CD8-positive, alpha-beta memory T cell (primary cell): ENCODE measurements at regions not wholly inside any gene's neighbourhood (a gene's known extent, or its start where the extent isn't known, plus 50 kb on each side); places are given as distances from the start of the nearest gene placed in this dataset.

Experiments used
- CTCF ChIA-PET: fragments of 350-600 bp; sonication (Branson Sonifier 250); formaldehyde crosslinking; loops from one replicate; lab custom pipeline; 2021; ENCODE audit warnings: antibody characterized with exemption; lab: Charles Lee
- POLR2A ChIA-PET: fragments of 350-600 bp; sonication (Branson Sonifier 250); formaldehyde crosslinking; loops from one replicate; lab custom pipeline; 2021; ENCODE audit warnings: antibody characterized with exemption; lab: Charles Lee
- DNase-seq, 5 donors: peaks; one replicate each; pipeline versions ENCODE4 v3.0.0 to v3.0.0-alpha.2; 2020 to 2022; ENCODE audit warnings: mixed read lengths in 1 of 5
- H3K27ac ChIP-seq: one replicate; pipeline ENCODE4 v1.7.0; 2013; ENCODE audit warnings: low read depth, mild to moderate bottlenecking, low read length, moderate library complexity
- H3K27me3 ChIP-seq: 2 replicates; pipeline ENCODE4 v1.7.0; 2013; ENCODE audit warnings: low read length, mild to moderate bottlenecking; ENCODE audit not compliant: insufficient read depth, poor library complexity, severe bottlenecking
- H3K36me3 ChIP-seq: 2 replicates; pipeline ENCODE4 v1.7.0; 2013; ENCODE audit warnings: mild to moderate bottlenecking, low read length, moderate library complexity; ENCODE audit not compliant: insufficient read depth
- H3K4me1 ChIP-seq: 2 replicates; pipeline ENCODE4 v1.7.0; 2013; ENCODE audit warnings: mild to moderate bottlenecking, low read length, moderate library complexity; ENCODE audit not compliant: insufficient read depth
- H3K4me3 ChIP-seq: 2 replicates; pipeline ENCODE4 v1.7.0; 2013; ENCODE audit warnings: mild to moderate bottlenecking, low read length
- H3K9me3 ChIP-seq: 2 replicates; pipeline ENCODE4 v1.7.0; 2013; ENCODE audit warnings: mild to moderate bottlenecking, low read length
- H3K27ac Mint-ChIP-seq, 8 donors: one replicate each; pipeline ENCODE4 v1.8.0; 2020 to 2021; ENCODE audit warnings: mixed read lengths in 8 of 8, mild to moderate bottlenecking in 6 of 8, inconsistent platforms in 3 of 8, moderate library complexity in 3 of 8
- H3K27me3 Mint-ChIP-seq, 2 donors: one replicate each; pipeline ENCODE4 v1.8.0; 2020 to 2021; ENCODE audit warnings: mixed read lengths in 2 of 2, mild to moderate bottlenecking in 1 of 2, moderate library complexity in 1 of 2
- H3K36me3 Mint-ChIP-seq, 3 donors: one replicate each; pipeline ENCODE4 v1.8.0; 2020 to 2021; ENCODE audit warnings: mixed read lengths in 3 of 3, inconsistent platforms in 1 of 3, mild to moderate bottlenecking in 1 of 3
- H3K4me1 Mint-ChIP-seq, 3 donors: one replicate each; pipeline ENCODE4 v1.8.0; 2020 to 2021; ENCODE audit warnings: mixed read lengths in 3 of 3, inconsistent platforms in 1 of 3, mild to moderate bottlenecking in 1 of 3
- H3K4me3 Mint-ChIP-seq, 7 donors: one replicate each; pipeline ENCODE4 v1.8.0; 2020 to 2021; ENCODE audit warnings: mixed read lengths in 7 of 7, mild to moderate bottlenecking in 6 of 7, moderate library complexity in 4 of 7, inconsistent platforms in 2 of 7
- H3K9me3 Mint-ChIP-seq, 5 donors: one replicate each; pipeline ENCODE4 v1.8.0; 2020 to 2022; ENCODE audit warnings: mixed read lengths in 5 of 5, mild to moderate bottlenecking in 3 of 5, moderate library complexity in 2 of 5, inconsistent platforms in 1 of 5

- Mint-ChIP-seq H3K4me3 (no peak overlapping the region), H3K36me3 (no peaks in the 10 kb centered on the region), H3K27ac (no peak overlapping the region), H3K4me1 (no peaks in the 10 kb centered on the region), H3K9me3 (peaks cover 11 to 16% (median 12%) of the 10 kb centered on the region in 5 donors), H3K27me3 (peaks cover 0 to 2% of the 10 kb centered on the region in 2 donors)
- Histone ChIP-seq H3K27me3 (no peaks in the 10 kb centered on the region), H3K4me1 (no peaks in the 10 kb centered on the region), H3K9me3 (no peaks in the 10 kb centered on the region), H3K4me3 (no peak overlapping the region), H3K27ac (no peak overlapping the region), H3K36me3 (no peaks in the 10 kb centered on the region)
- ChIA-PET POLR2A (no interaction called here), CTCF (no interaction called here)
- DNase-seq: no peak
Observed at GRCh38 chr10:18988338-18988737, 60.3 kb upstream of the MALRD1 start.
